GM12878 (cell line): ENCODE measurements at regions not wholly inside any gene's neighbourhood (a gene's known extent, or its start where the extent isn't known, plus 50 kb on each side); places are given as distances from the start of the nearest gene placed in this dataset.

Experiments used
- ATAC-seq: fragments of 200-7000 bp; cut with Tn5 transposase; 3 replicates; pipeline ENCODE4 v1.9.1; 2020; ENCODE audit warnings: mild to moderate bottlenecking, moderate library complexity
- BruUV-seq: library from RNA; stranded (reverse); fragments of 400-500 nt; replicated peaks from 2 replicates; lab custom pipeline; 2021; lab: Mats Ljungman, UMichigan
- CTCF ChIA-PET: fragments of 300-600 bp; sonication (Branson Sonifier 250); formaldehyde crosslinking; extraction: SDS; loops from one replicate; lab custom pipeline; 2021; ENCODE audit warnings: inconsistent platforms; lab: Yijun Ruan, JAX
- POLR2A ChIA-PET: fragments of 350-600 bp; formaldehyde crosslinking; extraction: SDS; loops from one replicate; lab custom pipeline; 2021; ENCODE audit warnings: inconsistent platforms; lab: Charles Lee
- RAD21 ChIA-PET: fragments of 300-600 bp; sonication (Branson Sonifier 250); formaldehyde crosslinking; loops from one replicate; lab custom pipeline; 2023; ENCODE audit warnings: antibody characterized with exemption; ENCODE audit not compliant: unreplicated experiment; lab: Charles Lee
- SMC1A ChIA-PET: fragments of 300-600 bp; sonication (Branson Sonifier 250); formaldehyde crosslinking; loops from one replicate; lab custom pipeline; 2023; ENCODE audit not compliant: unreplicated experiment, uncharacterized antibody; lab: Charles Lee
- DNase-seq: peaks from one replicate; pipeline ENCODE4 v3.0.0-alpha.2; 2011; ENCODE audit warnings: low read depth, low spot score
- FAIRE-seq: peaks from 3 replicates; lab custom pipeline; 2011; peaks lifted over from hg19 to GRCh38; lab: Jason Lieb, UNC
- H2AFZ ChIP-seq: 2 replicates; pipeline ENCODE4 v1.6.0; 2011; ENCODE audit warnings: low read depth, low read length, control low read depth; ENCODE audit not compliant: control insufficient read depth
- H3K27ac ChIP-seq: 2 replicates; pipeline ENCODE4 v1.5.1; 2011; ENCODE audit warnings: control low read depth; ENCODE audit not compliant: control insufficient read depth, insufficient read depth
- H3K27me3 ChIP-seq, 2 experiments: replicated peaks in 1 of 2; 2 replicates each; pipeline versions ENCODE4 v1.6.0 to v1.6.1; 2011; ENCODE audit warnings: low read length in 1 of 2; ENCODE audit not compliant: control insufficient read depth in 2 of 2, insufficient read depth in 2 of 2
- H3K36me3 ChIP-seq, 2 experiments: 2 replicates each; pipeline ENCODE4 v1.5.1; 2011; ENCODE audit warnings: low read length in 1 of 2; ENCODE audit not compliant: control insufficient read depth in 2 of 2, insufficient read depth in 2 of 2
- H3K4me1 ChIP-seq: 2 replicates; pipeline ENCODE4 v1.6.1; 2011; ENCODE audit warnings: mild to moderate bottlenecking, low read length, moderate library complexity, mixed read lengths; ENCODE audit not compliant: control insufficient read depth, insufficient read depth
- H3K4me2 ChIP-seq: 2 replicates; pipeline ENCODE4 v1.6.0; 2011; ENCODE audit warnings: control low read depth; ENCODE audit not compliant: control insufficient read depth, insufficient read depth
- H3K4me3 ChIP-seq: fragments of 200-600 bp; sonication (generic); 2 replicates; pipeline ENCODE4 v1.5.1; 2016
- H3K79me2 ChIP-seq: 2 replicates; pipeline ENCODE4 v1.6.0; 2011; ENCODE audit warnings: low read length; ENCODE audit not compliant: control insufficient read depth, insufficient read depth
- H3K9ac ChIP-seq: 2 replicates; pipeline ENCODE4 v1.8.0; 2011; ENCODE audit warnings: low read length, control low read depth, mixed read lengths; ENCODE audit not compliant: control insufficient read depth, insufficient read depth
- H3K9me3 ChIP-seq: replicated peaks from 3 replicates; pipeline ENCODE4 v1.5.1; 2011; ENCODE audit warnings: mild to moderate bottlenecking, low read length; ENCODE audit not compliant: control insufficient read depth, insufficient read depth
- H4K20me1 ChIP-seq: 2 replicates; pipeline ENCODE4 v1.6.0; 2011; ENCODE audit not compliant: control insufficient read depth, insufficient read depth
- CREB1 ChIP-seq: IDR thresholded peaks from 2 replicates; pipeline ENCODE4 v1.6.1; 2012; ENCODE audit warnings: low read depth, mild to moderate bottlenecking, inconsistent platforms
- EP300 ChIP-seq, 2 experiments: fragments of 150-350 bp in 1 of 2; IDR thresholded peaks; 2 replicates each; pipeline ENCODE4 v1.6.1; 2011 to 2012; ENCODE audit warnings: low read depth in 2 of 2, low read length in 2 of 2, borderline replicate concordance in 1 of 2, improper control_type of control experiment in 1 of 2, inconsistent platforms in 1 of 2; ENCODE audit not compliant: control insufficient read depth in 1 of 2
- EZH2 ChIP-seq: IDR thresholded peaks from 2 replicates; pipeline ENCODE4 v1.6.1; 2012; ENCODE audit warnings: low read depth, mild to moderate bottlenecking, control low read depth, inconsistent platforms, low read length, borderline replicate concordance; ENCODE audit not compliant: control insufficient read depth
- GABPA ChIP-seq: IDR thresholded peaks from 2 replicates; pipeline ENCODE4 v1.6.1; 2014; ENCODE audit warnings: antibody characterized with exemption, low read depth, mild to moderate bottlenecking, inconsistent platforms
- HDAC6 ChIP-seq: fragments of 200-600 bp; sonication (generic); IDR thresholded peaks from one replicate; pipeline ENCODE4 v1.8.0; 2017; ENCODE audit warnings: antibody characterized with exemption; ENCODE audit not compliant: unreplicated experiment
- IKZF1 ChIP-seq: fragments of 450-650 bp; conservative IDR thresholded peaks from 2 replicates; pipeline ENCODE4 v1.6.1; 2017; ENCODE audit warnings: antibody characterized with exemption, mild to moderate bottlenecking
- KDM1A ChIP-seq: fragments of 200-600 bp; sonication (generic); IDR thresholded peaks from 2 replicates; pipeline ENCODE4 v1.6.1; 2016; ENCODE audit warnings: borderline replicate concordance
- NBN ChIP-seq: fragments of 450-650 bp; IDR thresholded peaks from 2 replicates; pipeline ENCODE4 v1.6.1; 2016
- POLR2AphosphoS5 ChIP-seq: IDR thresholded peaks from 2 replicates; pipeline ENCODE4 v1.6.1; 2011; ENCODE audit warnings: mild to moderate bottlenecking, low read length, inconsistent platforms
- REST ChIP-seq: IDR thresholded peaks from 2 replicates; pipeline ENCODE4 v1.6.1; 2012; ENCODE audit warnings: mild to moderate bottlenecking, low read depth, low read length
- SPI1 ChIP-seq: IDR thresholded peaks from 2 replicates; pipeline ENCODE4 v1.6.1; 2011; ENCODE audit warnings: low read depth, mild to moderate bottlenecking, low read length, moderate library complexity, borderline replicate concordance; ENCODE audit not compliant: insufficient read depth
- SREBF1 ChIP-seq: IDR thresholded peaks from 2 replicates; pipeline ENCODE4 v1.6.1; 2012; ENCODE audit warnings: mild to moderate bottlenecking, low read length
- WRNIP1 ChIP-seq: IDR thresholded peaks from 2 replicates; pipeline ENCODE4 v1.6.1; 2011; ENCODE audit warnings: low read depth, low read length, improper control_type of control experiment, borderline replicate concordance
- YY1 ChIP-seq: IDR thresholded peaks from 2 replicates; pipeline ENCODE4 v1.6.1; 2011; ENCODE audit warnings: low read depth, mild to moderate bottlenecking, low read length
- ZBED1 ChIP-seq: IDR thresholded peaks from 2 replicates; pipeline ENCODE4 v1.6.1; 2016; ENCODE audit warnings: borderline replicate concordance
- WGBS: methylation state at CpG from one replicate; pipeline ENCODE4 v1.1.6; 2016; ENCODE audit warnings: low lambda C conversion rate; ENCODE audit not compliant: insufficient replicate concordance, insufficient coverage; ENCODE audit errors: missing lambda C conversion rate; 5-methylcytosine and 5-hydroxymethylcytosine counted together
- in situ Hi-C: fragments of 300-500 bp; cut with MboI; formaldehyde crosslinking; loops from 9 replicates; pipeline ENCODE4 v1.14.3; 2018; ENCODE audit warnings: mixed read lengths
- intact Hi-C: fragments of 100-400 bp; cut with micrococcal nuclease; formaldehyde crosslinking; loops from one replicate; pipeline ENCODE4 v1.14.2; 2022; ENCODE audit not compliant: unreplicated experiment
- TF ChIP-seq, protein P1 (sequence below): fragments of 450-650 bp; formaldehyde crosslinking; IDR thresholded peaks from 2 replicates; pipeline ENCODE4 v1.5.0; 2022; ENCODE audit warnings: mild to moderate bottlenecking, missing genetic modification characterization
- TF ChIP-seq, protein P2 (sequence below): IDR thresholded peaks from 2 replicates; pipeline ENCODE4 v1.6.1; 2011; ENCODE audit warnings: low read depth, low read length, improper control_type of control experiment, borderline replicate concordance

DNA sequence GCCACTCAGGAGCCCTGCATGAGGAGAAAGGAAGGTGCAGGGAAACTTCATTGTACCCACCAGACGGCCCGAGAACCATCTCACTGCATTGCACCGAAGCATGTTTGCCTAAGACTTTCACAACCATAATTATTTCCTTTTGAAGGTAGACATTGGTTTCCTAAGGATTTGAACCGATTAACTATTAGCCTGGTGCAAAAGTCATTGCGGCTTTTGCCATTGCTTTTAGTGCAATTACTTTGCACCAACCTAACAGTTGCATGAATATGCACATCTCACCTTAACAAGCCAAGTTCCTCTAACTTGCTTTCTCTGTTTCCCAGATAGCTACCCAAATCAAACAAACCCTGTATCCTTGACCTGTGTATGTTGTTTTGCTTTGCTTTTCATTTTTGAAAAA lies 516.3 kb upstream of the ID2 start:
- H3K4me2 ChIP-seq, result no peak overlapping the region
- H3K9me3 ChIP-seq, result no peaks in the 10 kb centered on the region; the same call in 2 of the 3 replicates
- ChIA-PET POLR2A (no interaction called here), CTCF (no interaction called here), RAD21 (no interaction called here), SMC1A (interaction anchor here (1.0 kb wide), 1 partner anchor 12 kb away, joined by 4 read pairs; no protein-coding TSS in a partner anchor)
- no peak overlapping the region for H3K9ac ChIP-seq
- no peaks in the 10 kb centered on the region for H4K20me1 ChIP-seq
- ATAC-seq (no peak), DNase-seq (no peak), FAIRE-seq (no peak)
- no peaks in the 10 kb centered on the region for H3K79me2 ChIP-seq
- H3K27me3 ChIP-seq, result no peaks in the 10 kb centered on the region
- no peaks in the 10 kb centered on the region for H3K36me3 ChIP-seq
- H3K4me1 ChIP-seq, result no peaks in the 10 kb centered on the region
- intact Hi-C loops, result no loop called here
- in situ Hi-C loops, result no loop called here
- H2AFZ ChIP-seq, result no peak overlapping the region
- no peak overlapping the region for H3K4me3 ChIP-seq
- WGBS, result 61% methylated on average over 5 of the region's 5 CpGs
- no TSS peak for BruUV-seq
- no peak overlapping the region for H3K27ac ChIP-seq
- TF ChIP-seq YY1 (no peak), REST (no peak), NBN (no peak), GABPA (no peak), ZBED1 (no peak), WRNIP1 (no peak), POLR2AphosphoS5 (no peak), SPI1 (no peak), KDM1A (no peak), CREB1 (no peak), EP300 (IDR thresholded peaks at IDR 0.05; ENCODE audit: borderline replicate concordance in 1 of 2, control insufficient read depth in 1 of 2, low read depth in 2 of 2, low read length in 2 of 2) (no peak), SREBF1 (no peak), EZH2 (no peak), HDAC6 (no peak), IKZF1 (no peak)
- TF ChIP-seq, protein P1, sequence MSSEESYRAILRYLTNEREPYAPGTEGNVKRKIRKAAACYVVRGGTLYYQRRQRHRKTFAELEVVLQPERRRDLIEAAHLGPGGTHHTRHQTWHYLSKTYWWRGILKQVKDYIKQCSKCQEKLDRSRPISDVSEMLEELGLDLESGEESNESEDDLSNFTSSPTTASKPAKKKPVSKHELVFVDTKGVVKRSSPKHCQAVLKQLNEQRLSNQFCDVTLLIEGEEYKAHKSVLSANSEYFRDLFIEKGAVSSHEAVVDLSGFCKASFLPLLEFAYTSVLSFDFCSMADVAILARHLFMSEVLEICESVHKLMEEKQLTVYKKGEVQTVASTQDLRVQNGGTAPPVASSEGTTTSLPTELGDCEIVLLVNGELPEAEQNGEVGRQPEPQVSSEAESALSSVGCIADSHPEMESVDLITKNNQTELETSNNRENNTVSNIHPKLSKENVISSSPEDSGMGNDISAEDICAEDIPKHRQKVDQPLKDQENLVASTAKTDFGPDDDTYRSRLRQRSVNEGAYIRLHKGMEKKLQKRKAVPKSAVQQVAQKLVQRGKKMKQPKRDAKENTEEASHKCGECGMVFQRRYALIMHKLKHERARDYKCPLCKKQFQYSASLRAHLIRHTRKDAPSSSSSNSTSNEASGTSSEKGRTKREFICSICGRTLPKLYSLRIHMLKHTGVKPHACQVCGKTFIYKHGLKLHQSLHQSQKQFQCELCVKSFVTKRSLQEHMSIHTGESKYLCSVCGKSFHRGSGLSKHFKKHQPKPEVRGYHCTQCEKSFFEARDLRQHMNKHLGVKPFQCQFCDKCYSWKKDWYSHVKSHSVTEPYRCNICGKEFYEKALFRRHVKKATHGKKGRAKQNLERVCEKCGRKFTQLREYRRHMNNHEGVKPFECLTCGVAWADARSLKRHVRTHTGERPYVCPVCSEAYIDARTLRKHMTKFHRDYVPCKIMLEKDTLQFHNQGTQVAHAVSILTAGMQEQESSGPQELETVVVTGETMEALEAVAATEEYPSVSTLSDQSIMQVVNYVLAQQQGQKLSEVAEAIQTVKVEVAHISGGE (CRISPR knock-in tag), result no peak
- TF ChIP-seq, protein P2, sequence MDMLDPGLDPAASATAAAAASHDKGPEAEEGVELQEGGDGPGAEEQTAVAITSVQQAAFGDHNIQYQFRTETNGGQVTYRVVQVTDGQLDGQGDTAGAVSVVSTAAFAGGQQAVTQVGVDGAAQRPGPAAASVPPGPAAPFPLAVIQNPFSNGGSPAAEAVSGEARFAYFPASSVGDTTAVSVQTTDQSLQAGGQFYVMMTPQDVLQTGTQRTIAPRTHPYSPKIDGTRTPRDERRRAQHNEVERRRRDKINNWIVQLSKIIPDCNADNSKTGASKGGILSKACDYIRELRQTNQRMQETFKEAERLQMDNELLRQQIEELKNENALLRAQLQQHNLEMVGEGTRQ, result no peak
